ENCODE measurements at regions not wholly inside any gene's neighbourhood (a gene's known extent, or its start where the extent isn't known, plus 50 kb on each side); places are given as distances from the start of the nearest gene placed in this dataset.

DNA sequence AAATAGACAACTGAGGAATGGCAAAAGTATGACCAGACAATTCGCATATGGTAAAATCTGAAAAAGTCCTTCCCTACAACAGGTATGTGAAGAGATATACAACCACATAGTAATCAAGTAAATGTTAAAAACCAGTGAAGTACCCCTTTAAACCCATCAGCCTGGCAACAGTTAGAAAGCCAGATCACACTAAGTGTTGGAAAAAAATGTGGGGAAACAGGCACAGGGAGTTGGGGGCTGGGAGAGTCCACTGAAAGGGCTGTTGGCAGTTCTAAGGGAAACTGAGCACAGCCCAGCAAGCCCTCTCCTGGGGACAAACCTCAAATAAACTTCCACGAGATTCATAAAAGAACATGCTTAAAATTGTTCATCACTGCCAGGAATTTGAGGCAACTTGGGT lies 242.1 kb downstream of the BUD13 start:
- H3K27me3 Mint-ChIP-seq: peaks cover 52% of the 10 kb centered on the region
- H3K9me3 Mint-ChIP-seq: peaks cover 5% of the 10 kb centered on the region
- H3K4me1 Mint-ChIP-seq (ENCODE audit: unreplicated experiment): peaks cover 14% of the 10 kb centered on the region
- no peak for DNase-seq (ENCODE audit: extremely low spot score, unreplicated experiment)
- TF ChIP-seq, protein P1, sequence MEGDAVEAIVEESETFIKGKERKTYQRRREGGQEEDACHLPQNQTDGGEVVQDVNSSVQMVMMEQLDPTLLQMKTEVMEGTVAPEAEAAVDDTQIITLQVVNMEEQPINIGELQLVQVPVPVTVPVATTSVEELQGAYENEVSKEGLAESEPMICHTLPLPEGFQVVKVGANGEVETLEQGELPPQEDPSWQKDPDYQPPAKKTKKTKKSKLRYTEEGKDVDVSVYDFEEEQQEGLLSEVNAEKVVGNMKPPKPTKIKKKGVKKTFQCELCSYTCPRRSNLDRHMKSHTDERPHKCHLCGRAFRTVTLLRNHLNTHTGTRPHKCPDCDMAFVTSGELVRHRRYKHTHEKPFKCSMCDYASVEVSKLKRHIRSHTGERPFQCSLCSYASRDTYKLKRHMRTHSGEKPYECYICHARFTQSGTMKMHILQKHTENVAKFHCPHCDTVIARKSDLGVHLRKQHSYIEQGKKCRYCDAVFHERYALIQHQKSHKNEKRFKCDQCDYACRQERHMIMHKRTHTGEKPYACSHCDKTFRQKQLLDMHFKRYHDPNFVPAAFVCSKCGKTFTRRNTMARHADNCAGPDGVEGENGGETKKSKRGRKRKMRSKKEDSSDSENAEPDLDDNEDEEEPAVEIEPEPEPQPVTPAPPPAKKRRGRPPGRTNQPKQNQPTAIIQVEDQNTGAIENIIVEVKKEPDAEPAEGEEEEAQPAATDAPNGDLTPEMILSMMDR (conservative IDR thresholded peaks at IDR 0.05): no peak
- H3K27ac Mint-ChIP-seq: no peak overlapping the region
- no peaks in the 10 kb centered on the region for H3K36me3 Mint-ChIP-seq
- H3K4me3 Mint-ChIP-seq: no peak overlapping the region

DNA sequence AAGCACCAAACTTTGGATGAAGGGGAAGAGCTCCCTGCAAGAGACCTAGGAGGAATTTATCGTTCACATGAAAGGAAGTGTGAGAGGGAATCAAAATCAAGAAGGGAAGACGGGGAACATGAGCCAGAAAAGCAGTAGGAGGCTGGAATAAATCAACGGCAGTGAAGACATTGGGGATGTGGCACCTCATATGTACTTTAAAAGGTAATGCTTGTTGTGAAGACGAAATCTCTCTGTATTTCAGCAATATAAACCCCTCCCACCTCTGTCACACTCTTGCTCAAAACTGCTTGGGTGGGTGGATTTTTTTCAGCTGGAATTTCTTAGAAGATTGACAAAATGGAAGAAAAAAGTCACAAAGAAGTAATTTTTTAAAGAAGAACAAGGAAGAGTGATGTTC lies 243.5 kb downstream of the BUD13 start:
- no peaks in the 10 kb centered on the region for H3K36me3 Mint-ChIP-seq
- H3K27ac Mint-ChIP-seq: no peak overlapping the region
- DNase-seq (ENCODE audit: extremely low spot score, unreplicated experiment): no peak
- peaks cover 49% of the 10 kb centered on the region for H3K27me3 Mint-ChIP-seq
- TF ChIP-seq, protein P1 (conservative IDR thresholded peaks at IDR 0.05): no peak
- H3K9me3 Mint-ChIP-seq: peaks cover 5% of the 10 kb centered on the region
- H3K4me1 Mint-ChIP-seq (ENCODE audit: unreplicated experiment): peaks cover 14% of the 10 kb centered on the region
- no peak overlapping the region for H3K4me3 Mint-ChIP-seq

DNA sequence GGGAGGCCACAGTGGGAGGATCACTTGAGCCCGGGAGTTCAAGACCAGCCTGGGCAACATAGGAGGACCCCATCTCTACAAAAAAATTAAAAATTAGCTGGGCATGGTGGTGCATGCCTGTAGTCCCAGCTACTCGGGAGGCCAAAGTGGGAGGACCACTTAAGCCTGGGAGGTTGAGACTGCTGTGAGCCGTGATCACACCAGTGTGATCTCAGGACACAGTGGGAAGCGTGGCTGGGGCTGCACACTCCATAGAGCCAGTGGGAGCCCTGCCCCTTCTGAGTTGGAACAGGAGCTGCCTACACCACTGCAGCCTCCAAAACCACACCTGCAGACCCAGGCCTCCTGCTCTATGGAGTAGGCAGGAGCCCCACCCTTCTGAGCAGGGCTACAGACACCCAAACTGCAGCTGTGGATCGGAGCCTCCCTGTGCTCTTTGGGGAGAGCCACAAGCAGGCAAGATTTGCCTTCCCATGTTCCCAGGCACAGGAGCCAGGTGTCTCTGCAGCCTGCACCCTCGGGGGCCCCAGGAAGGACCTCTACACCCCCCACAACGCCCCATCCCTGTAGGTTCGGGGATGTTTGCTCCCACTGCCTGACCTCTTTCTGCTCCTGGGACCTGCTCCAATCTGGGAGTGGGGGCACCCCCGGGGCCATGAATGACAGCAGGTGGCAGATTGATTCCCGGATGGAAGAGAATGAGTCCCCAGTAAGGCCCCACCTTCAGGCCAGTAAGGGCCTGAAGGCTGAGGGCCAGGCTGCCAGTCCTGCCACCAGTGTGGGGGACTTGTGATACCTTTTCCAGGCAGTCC lies 245.4 kb downstream of the BUD13 start:
- H3K27ac Mint-ChIP-seq: no peak overlapping the region
- peaks cover 36% of the 10 kb centered on the region for H3K27me3 Mint-ChIP-seq
- no peaks in the 10 kb centered on the region for H3K36me3 Mint-ChIP-seq
- no peak overlapping the region for H3K4me3 Mint-ChIP-seq
- TF ChIP-seq, protein P1 (conservative IDR thresholded peaks at IDR 0.05): no peak
- H3K9me3 Mint-ChIP-seq: peaks cover 5% of the 10 kb centered on the region
- peaks cover 11% of the 10 kb centered on the region for H3K4me1 Mint-ChIP-seq (ENCODE audit: unreplicated experiment)
- DNase-seq (ENCODE audit: extremely low spot score, unreplicated experiment): no peak

DNA sequence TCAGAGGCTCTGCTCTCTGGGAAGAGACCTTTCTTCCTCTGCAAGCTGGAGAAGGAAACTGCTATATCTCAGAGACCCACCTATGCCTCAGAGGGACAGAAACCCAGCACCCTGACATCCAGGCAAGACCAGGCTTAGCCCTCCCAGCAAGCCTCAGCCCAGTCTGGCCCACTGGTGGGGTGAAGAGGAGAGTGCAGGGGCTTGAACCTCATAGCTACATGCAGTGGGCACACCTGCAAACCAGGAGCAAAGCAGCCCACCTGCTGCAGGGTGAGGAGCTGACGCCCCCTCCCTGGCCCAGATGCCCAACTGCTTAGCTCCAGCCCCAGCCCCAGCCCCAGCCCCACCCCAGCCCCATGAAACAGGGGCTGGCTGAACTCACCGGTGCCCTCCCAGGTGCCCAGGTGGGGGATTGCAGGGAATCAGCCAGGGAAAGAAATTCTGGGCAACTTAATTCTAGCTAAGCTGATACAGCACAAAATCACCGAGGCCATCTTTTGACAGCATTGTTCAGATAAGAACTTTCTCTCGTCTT lies 246.8 kb downstream of the BUD13 start:
- Mint-ChIP-seq H3K27ac (no peak overlapping the region), H3K36me3 (no peaks in the 10 kb centered on the region), H3K9me3 (peaks cover 3% of the 10 kb centered on the region), H3K4me1 (ENCODE audit: unreplicated experiment) (peaks cover 6% of the 10 kb centered on the region), H3K27me3 (peaks cover 23% of the 10 kb centered on the region), H3K4me3 (no peak overlapping the region)
- no peak for DNase-seq (ENCODE audit: extremely low spot score, unreplicated experiment)
- TF ChIP-seq, protein P1 (conservative IDR thresholded peaks at IDR 0.05): no peak

DNA sequence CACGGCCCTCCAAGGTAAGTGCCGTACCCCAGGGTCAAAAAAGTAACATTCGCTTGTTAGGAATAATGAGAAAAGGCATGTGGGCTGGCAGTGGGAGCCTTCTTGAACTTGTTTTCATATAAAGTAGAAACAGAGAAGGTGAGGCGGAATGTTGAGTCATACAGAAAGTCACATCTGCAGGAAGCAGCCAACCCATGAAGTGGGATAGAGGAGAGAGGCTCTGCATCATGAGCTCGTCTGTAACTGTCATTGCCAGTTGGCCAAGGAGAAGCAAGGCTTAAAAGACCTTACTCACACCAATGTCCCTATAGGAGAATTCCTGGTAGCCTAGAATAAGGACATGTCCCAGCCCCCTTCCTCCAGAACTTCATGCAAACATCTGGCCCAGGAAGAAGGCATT lies 253.3 kb downstream of the BUD13 start:
- Mint-ChIP-seq H3K27me3 (peaks cover 17% of the 10 kb centered on the region), H3K4me3 (no peak overlapping the region), H3K4me1 (ENCODE audit: unreplicated experiment) (no peaks in the 10 kb centered on the region), H3K9me3 (no peaks in the 10 kb centered on the region), H3K27ac (no peak overlapping the region), H3K36me3 (no peaks in the 10 kb centered on the region)
- DNase-seq (ENCODE audit: extremely low spot score, unreplicated experiment): no peak
- TF ChIP-seq, protein P1 (conservative IDR thresholded peaks at IDR 0.05): no peak

Measured in type B pancreatic cell (in vitro differentiated cells).